ENCODE measurements at regions not wholly inside any gene's neighbourhood (a gene's known extent, or its start where the extent isn't known, plus 50 kb on each side); places are given as distances from the start of the nearest gene placed in this dataset.

DNA sequence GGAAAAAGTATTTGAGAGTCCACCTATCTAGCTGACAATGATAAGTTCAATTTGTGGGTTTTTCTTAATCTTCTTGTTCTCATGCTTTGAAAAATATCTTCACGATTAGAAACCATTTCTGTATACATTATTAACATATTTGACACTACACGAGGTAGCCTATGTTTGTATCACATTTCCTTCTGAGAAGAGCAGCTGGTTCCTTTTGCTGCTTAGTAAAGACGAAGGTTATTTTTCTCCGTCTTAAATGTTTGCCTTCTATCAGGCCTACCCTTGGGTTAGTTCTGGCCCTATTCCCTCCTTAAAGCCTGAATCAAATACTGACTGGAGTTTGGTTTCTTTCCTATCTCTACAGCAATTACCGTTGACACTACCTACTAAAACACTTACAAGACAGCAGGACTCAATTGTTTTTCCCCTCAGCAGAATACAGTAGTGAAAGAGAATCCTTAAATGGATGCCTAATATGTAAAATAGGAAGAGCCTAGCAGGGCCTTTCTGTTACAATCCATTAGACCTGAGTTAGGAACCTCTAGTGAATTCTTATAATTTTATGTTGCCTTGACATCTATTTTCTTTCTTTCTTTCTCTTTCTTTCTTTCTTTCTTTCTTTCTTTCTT is 790.4 kb downstream of the EPHA4 start:
- no peaks in the 10 kb centered on the region for H3K4me1 ChIP-seq (ENCODE audit: control insufficient read depth, insufficient read depth, low read length)
- POLR2A ChIA-PET = no interaction called here
- no peaks in the 10 kb centered on the region for H3K36me3 ChIP-seq (ENCODE audit: control insufficient read depth in 2 of 2, insufficient read depth in 1 of 2, low read length in 2 of 2)
- no peak overlapping the region for H3K4me3 ChIP-seq (ENCODE audit: low read depth, low read length)
- CTCF ChIA-PET = interaction anchor here (0.5 to 0.8 kb wide), 2 partner anchors 10 to 39 kb away, joined by 3 to 4 read pairs; no protein-coding TSS in a partner anchor
- no peak for TF ChIP-seq IKZF3 (tag by site-specific recombination; IDR thresholded peaks at IDR 0.05)
- TF ChIP-seq, protein P1, sequence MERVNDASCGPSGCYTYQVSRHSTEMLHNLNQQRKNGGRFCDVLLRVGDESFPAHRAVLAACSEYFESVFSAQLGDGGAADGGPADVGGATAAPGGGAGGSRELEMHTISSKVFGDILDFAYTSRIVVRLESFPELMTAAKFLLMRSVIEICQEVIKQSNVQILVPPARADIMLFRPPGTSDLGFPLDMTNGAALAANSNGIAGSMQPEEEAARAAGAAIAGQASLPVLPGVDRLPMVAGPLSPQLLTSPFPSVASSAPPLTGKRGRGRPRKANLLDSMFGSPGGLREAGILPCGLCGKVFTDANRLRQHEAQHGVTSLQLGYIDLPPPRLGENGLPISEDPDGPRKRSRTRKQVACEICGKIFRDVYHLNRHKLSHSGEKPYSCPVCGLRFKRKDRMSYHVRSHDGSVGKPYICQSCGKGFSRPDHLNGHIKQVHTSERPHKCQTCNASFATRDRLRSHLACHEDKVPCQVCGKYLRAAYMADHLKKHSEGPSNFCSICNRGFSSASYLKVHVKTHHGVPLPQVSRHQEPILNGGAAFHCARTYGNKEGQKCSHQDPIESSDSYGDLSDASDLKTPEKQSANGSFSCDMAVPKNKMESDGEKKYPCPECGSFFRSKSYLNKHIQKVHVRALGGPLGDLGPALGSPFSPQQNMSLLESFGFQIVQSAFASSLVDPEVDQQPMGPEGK (tag by site-specific recombination; IDR thresholded peaks at IDR 0.05) = no peak
- TF ChIP-seq ZNF433 (tag by site-specific recombination; IDR thresholded peaks at IDR 0.05; ENCODE audit: low read depth) = no peak
- TF ChIP-seq, protein P2, sequence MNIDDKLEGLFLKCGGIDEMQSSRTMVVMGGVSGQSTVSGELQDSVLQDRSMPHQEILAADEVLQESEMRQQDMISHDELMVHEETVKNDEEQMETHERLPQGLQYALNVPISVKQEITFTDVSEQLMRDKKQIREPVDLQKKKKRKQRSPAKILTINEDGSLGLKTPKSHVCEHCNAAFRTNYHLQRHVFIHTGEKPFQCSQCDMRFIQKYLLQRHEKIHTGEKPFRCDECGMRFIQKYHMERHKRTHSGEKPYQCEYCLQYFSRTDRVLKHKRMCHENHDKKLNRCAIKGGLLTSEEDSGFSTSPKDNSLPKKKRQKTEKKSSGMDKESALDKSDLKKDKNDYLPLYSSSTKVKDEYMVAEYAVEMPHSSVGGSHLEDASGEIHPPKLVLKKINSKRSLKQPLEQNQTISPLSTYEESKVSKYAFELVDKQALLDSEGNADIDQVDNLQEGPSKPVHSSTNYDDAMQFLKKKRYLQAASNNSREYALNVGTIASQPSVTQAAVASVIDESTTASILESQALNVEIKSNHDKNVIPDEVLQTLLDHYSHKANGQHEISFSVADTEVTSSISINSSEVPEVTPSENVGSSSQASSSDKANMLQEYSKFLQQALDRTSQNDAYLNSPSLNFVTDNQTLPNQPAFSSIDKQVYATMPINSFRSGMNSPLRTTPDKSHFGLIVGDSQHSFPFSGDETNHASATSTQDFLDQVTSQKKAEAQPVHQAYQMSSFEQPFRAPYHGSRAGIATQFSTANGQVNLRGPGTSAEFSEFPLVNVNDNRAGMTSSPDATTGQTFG (tag by site-specific recombination; IDR thresholded peaks at IDR 0.05; ENCODE audit: borderline replicate concordance) = no peak
- TF ChIP-seq, protein P3, sequence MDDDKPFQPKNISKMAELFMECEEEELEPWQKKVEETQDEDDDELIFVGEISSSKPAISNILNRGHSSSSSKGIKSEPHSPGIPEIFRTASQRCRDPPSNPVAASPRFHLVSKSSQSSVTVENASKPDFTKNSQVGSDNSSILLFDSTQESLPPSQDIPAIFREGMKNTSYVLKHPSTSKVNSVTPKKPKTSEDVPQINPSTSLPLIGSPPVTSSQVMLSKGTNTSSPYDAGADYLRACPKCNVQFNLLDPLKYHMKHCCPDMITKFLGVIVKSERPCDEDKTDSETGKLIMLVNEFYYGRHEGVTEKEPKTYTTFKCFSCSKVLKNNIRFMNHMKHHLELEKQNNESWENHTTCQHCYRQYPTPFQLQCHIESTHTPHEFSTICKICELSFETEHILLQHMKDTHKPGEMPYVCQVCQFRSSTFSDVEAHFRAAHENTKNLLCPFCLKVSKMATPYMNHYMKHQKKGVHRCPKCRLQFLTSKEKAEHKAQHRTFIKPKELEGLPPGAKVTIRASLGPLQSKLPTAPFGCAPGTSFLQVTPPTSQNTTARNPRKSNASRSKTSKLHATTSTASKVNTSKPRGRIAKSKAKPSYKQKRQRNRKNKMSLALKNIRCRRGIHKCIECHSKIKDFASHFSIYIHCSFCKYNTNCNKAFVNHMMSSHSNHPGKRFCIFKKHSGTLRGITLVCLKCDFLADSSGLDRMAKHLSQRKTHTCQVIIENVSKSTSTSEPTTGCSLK (tag by site-specific recombination; IDR thresholded peaks at IDR 0.05) = no peak
- TF ChIP-seq, protein P4, sequence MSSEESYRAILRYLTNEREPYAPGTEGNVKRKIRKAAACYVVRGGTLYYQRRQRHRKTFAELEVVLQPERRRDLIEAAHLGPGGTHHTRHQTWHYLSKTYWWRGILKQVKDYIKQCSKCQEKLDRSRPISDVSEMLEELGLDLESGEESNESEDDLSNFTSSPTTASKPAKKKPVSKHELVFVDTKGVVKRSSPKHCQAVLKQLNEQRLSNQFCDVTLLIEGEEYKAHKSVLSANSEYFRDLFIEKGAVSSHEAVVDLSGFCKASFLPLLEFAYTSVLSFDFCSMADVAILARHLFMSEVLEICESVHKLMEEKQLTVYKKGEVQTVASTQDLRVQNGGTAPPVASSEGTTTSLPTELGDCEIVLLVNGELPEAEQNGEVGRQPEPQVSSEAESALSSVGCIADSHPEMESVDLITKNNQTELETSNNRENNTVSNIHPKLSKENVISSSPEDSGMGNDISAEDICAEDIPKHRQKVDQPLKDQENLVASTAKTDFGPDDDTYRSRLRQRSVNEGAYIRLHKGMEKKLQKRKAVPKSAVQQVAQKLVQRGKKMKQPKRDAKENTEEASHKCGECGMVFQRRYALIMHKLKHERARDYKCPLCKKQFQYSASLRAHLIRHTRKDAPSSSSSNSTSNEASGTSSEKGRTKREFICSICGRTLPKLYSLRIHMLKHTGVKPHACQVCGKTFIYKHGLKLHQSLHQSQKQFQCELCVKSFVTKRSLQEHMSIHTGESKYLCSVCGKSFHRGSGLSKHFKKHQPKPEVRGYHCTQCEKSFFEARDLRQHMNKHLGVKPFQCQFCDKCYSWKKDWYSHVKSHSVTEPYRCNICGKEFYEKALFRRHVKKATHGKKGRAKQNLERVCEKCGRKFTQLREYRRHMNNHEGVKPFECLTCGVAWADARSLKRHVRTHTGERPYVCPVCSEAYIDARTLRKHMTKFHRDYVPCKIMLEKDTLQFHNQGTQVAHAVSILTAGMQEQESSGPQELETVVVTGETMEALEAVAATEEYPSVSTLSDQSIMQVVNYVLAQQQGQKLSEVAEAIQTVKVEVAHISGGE (tag by site-specific recombination; conservative IDR thresholded peaks at IDR 0.05; ENCODE audit: low read depth) = no peak
- H3K9me3 ChIP-seq (ENCODE audit: control insufficient read depth, insufficient read depth, low read depth, low read length) = no peaks in the 10 kb centered on the region
- H3K27ac ChIP-seq (ENCODE audit: extremely low read depth, low read depth, low read length) = no peak overlapping the region

DNA sequence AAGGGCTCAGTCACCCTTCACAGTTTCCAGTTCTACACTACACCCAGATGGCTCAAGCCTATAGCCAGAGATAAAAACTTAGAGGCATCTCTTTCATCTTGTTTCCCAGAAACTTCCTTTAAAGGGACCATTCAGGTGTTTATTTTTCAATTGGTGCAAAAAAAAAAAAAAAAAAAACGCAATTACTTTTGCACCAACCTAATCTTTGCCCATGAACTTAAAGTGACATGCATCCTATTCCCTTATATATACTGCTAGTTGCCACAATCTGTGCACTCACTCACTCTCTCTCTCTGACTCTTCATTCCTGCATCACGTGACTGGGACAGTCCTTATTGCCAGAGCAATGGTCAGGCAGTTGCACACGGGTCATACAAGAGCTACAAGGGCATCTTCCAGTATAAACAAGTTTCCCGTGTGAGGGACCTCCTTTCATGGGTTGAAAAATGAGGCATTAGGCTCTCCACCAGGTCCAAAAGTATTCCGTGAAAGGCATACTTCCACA is 789.4 kb downstream of the EPHA4 start:
- no peaks in the 10 kb centered on the region for H3K36me3 ChIP-seq (ENCODE audit: control insufficient read depth in 2 of 2, insufficient read depth in 1 of 2, low read length in 2 of 2)
- CTCF ChIA-PET = no interaction called here
- no peak overlapping the region for H3K27ac ChIP-seq (ENCODE audit: extremely low read depth, low read depth, low read length)
- H3K4me3 ChIP-seq (ENCODE audit: low read depth, low read length) = no peak overlapping the region
- no peaks in the 10 kb centered on the region for H3K4me1 ChIP-seq (ENCODE audit: control insufficient read depth, insufficient read depth, low read length)
- H3K9me3 ChIP-seq (ENCODE audit: control insufficient read depth, insufficient read depth, low read depth, low read length) = no peaks in the 10 kb centered on the region
- POLR2A ChIA-PET = no interaction called here
- TF ChIP-seq ZNF792 (tag by site-specific recombination; IDR thresholded peaks at IDR 0.05) (no peak), ZNF560 (tag by site-specific recombination; IDR thresholded peaks at IDR 0.05; ENCODE audit: borderline replicate concordance) (no peak), ZNF416 (tag by site-specific recombination; IDR thresholded peaks at IDR 0.05) (no peak), TRIM28 (IDR thresholded peaks at IDR 0.05; ENCODE audit: borderline replicate concordance, low read length) (no peak), ZNF830 (tag by site-specific recombination; IDR thresholded peaks at IDR 0.05; ENCODE audit: low read depth) (no peak), ZNF138 (tag by site-specific recombination; IDR thresholded peaks at IDR 0.05; ENCODE audit: borderline replicate concordance) (no peak), ZNF354C (tag by site-specific recombination; IDR thresholded peaks at IDR 0.05; ENCODE audit: borderline replicate concordance, low read depth) (no peak), ZNF157 (tag by site-specific recombination; IDR thresholded peaks at IDR 0.05) (no peak), KLF10 (tag by site-specific recombination; IDR thresholded peaks at IDR 0.05) (no peak), SCRT2 (tag by site-specific recombination; IDR thresholded peaks at IDR 0.05) (no peak)
- TF ChIP-seq, protein P5, sequence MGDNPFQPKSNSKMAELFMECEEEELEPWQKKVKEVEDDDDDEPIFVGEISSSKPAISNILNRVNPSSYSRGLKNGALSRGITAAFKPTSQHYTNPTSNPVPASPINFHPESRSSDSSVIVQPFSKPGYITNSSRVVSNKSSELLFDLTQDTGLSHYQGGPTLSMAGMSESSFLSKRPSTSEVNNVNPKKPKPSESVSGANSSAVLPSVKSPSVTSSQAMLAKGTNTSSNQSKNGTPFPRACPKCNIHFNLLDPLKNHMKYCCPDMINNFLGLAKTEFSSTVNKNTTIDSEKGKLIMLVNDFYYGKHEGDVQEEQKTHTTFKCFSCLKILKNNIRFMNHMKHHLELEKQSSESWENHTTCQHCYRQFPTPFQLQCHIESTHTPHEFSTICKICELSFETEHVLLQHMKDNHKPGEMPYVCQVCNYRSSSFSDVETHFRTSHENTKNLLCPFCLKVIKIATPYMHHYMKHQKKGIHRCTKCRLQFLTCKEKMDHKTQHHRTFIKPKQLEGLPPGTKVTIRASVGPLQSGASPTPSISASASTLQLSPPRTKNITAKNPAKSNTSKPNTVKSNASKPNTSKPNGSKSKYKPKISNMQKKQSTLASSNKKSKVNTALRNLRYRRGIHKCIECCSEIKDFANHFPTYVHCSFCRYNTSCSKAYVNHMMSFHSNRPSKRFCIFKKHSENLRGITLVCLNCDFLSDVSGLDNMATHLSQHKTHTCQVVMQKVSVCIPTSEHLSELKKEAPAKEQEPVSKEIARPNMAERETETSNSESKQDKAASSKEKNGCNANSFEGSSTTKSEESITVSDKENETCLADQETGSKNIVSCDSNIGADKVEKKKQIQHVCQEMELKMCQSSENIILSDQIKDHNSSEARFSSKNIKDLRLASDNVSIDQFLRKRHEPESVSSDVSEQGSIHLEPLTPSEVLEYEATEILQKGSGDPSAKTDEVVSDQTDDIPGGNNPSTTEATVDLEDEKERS (tag by site-specific recombination; IDR thresholded peaks at IDR 0.05) = no peak
- TF ChIP-seq, protein P6, sequence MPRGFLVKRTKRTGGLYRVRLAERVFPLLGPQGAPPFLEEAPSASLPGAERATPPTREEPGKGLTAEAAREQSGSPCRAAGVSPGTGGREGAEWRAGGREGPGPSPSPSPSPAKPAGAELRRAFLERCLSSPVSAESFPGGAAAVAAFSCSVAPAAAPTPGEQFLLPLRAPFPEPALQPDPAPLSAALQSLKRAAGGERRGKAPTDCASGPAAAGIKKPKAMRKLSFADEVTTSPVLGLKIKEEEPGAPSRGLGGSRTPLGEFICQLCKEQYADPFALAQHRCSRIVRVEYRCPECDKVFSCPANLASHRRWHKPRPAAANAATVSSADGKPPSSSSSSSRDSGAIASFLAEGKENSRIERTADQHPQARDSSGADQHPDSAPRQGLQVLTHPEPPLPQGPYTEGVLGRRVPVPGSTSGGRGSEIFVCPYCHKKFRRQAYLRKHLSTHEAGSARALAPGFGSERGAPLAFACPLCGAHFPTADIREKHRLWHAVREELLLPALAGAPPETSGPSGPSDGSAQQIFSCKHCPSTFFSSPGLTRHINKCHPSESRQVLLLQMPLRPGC (tag by site-specific recombination; IDR thresholded peaks at IDR 0.05) = no peak
